ENCODE measurements at regions not wholly inside any gene's neighbourhood (a gene's known extent, or its start where the extent isn't known, plus 50 kb on each side); places are given as distances from the start of the nearest gene placed in this dataset.
"Not testable (repeated sequence)": the region's sequence is repeated elsewhere in the genome, so short reads cannot be mapped to it uniquely, and the experiment has no call there.

DNA sequence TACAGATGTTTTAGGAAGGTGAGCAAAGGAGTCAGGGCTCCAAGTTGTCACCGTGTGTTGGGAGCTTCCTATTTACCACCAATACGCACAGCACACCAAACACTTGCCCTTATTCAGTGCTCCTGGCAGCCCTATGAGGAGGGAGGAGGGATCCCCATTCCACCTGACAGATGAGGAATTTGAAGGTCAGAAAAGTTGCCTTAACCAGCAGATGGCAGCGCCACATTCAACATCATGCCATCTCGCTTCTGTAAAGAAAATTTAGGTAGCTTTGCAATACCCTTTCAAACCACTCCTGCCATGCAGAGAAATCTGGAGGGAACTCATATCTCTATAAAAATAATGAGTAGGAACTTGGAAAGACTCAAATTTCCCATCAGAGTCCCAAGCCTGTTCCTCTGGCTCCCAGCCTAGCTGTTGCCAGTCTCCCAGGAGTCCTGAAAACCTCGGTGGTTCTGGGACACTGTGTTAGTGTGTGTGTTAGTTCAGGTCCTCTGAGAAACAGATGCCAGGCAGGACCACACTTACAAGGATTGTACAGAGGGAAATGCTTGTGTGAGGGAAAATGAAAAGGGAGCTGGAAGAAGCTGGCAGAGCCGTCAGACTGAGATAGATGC is 410.5 kb downstream of the MED13L start:
- TF ChIP-seq, protein P1, sequence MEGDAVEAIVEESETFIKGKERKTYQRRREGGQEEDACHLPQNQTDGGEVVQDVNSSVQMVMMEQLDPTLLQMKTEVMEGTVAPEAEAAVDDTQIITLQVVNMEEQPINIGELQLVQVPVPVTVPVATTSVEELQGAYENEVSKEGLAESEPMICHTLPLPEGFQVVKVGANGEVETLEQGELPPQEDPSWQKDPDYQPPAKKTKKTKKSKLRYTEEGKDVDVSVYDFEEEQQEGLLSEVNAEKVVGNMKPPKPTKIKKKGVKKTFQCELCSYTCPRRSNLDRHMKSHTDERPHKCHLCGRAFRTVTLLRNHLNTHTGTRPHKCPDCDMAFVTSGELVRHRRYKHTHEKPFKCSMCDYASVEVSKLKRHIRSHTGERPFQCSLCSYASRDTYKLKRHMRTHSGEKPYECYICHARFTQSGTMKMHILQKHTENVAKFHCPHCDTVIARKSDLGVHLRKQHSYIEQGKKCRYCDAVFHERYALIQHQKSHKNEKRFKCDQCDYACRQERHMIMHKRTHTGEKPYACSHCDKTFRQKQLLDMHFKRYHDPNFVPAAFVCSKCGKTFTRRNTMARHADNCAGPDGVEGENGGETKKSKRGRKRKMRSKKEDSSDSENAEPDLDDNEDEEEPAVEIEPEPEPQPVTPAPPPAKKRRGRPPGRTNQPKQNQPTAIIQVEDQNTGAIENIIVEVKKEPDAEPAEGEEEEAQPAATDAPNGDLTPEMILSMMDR (IDR thresholded peaks at IDR 0.05; ENCODE audit: extremely low read depth, insufficient read depth, missing control alignments): peak; percentile 7
- DNase-seq (ENCODE audit: low spot score): no peak
- in situ Hi-C loops (cut with MboI; ENCODE audit: low pct_unique_long_range_greater_than_20kb, low sequenced_read_pairs, unreplicated experiment): no loop called here

DNA sequence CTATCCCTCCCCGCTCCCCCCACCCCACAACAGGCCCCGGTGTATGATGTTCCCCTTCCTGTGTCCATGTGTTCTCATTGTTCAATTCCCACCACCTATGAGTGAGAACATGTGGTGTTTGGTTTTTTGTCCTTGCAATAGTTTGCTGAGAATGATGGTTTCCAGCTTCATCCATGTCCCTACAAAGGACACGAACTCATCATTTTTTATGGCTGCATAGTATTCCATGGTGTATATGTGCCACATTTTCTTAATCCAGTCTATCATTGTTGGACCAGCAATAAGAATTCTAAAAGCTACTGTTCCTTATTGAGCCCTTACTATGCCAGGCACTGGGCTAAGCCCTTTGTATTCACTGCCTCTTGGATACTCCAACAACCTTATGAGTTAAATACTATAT is 411.2 kb downstream of the MED13L start:
- DNase-seq (ENCODE audit: low spot score); in situ Hi-C loops (cut with MboI; ENCODE audit: low pct_unique_long_range_greater_than_20kb, low sequenced_read_pairs, unreplicated experiment): not testable (repeated sequence)

DNA sequence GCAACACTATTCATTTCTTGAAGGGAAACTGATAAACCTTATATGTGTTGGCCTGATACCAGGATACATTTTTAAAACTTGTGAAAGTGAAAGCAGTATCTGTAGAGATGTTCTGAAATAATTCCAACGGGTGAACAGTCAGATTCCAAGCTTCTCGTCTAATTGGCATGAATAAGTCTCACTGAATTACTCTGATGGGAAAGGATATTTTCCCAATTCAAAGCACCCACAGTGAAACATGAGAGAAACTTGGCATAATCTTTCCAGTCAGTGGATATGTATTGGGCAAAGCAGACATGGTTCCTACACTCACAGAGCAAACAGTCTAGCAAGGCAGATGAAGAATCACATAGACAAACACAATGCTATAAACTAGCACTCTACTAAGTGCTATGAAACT is 413.1 kb downstream of the MED13L start:
- TF ChIP-seq, protein P1 (IDR thresholded peaks at IDR 0.05; ENCODE audit: extremely low read depth, insufficient read depth, missing control alignments): no peak
- in situ Hi-C loops (cut with MboI; ENCODE audit: low pct_unique_long_range_greater_than_20kb, low sequenced_read_pairs, unreplicated experiment): no loop called here
- no peak for DNase-seq (ENCODE audit: low spot score)

DNA sequence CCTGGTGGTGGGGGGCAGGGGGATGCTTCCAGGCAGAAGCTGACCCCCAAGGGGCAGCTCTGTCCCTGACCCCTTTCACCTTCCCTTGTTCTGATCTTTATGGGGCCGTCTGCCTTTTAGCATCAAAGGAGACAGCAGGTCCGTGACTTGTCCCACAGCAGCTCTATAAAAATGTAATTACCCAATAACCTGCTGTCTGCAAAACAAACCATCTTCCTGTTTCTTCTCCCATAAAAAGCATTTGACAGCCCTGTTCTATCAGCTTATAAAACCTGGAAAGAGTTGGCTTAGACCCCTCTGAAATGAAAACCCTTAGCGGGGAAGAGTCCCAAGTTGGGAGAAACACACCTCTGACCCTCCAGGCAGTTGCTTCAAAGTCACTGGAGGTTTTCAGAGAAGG is 416.9 kb downstream of the MED13L start:
- no peak for DNase-seq (ENCODE audit: low spot score)
- TF ChIP-seq, protein P1 (IDR thresholded peaks at IDR 0.05; ENCODE audit: extremely low read depth, insufficient read depth, missing control alignments): no peak
- in situ Hi-C loops (cut with MboI; ENCODE audit: low pct_unique_long_range_greater_than_20kb, low sequenced_read_pairs, unreplicated experiment): no loop called here

DNA sequence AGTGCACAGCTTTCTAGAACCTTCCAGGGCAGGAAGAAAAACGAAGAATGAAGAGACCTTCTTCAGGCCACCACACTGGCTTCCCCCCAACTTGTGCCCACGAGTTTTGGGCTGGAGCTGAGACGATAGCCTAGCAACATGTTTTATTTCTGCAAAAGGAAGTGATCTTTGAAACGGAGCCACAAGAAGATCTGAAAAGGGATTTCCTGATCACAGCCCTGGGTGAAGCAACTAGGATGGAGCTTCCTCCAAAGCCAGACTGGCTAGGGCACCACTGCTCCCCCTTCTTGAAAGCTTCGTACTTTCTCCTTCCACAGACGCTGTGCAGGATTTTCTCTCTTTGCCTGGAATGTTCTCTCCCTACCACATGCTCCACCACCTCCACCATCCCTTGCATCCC is 418.3 kb downstream of the MED13L start:
- in situ Hi-C loops (cut with MboI; ENCODE audit: low pct_unique_long_range_greater_than_20kb, low sequenced_read_pairs, unreplicated experiment): no loop called here
- TF ChIP-seq, protein P1 (IDR thresholded peaks at IDR 0.05; ENCODE audit: extremely low read depth, insufficient read depth, missing control alignments): no peak
- no peak for DNase-seq (ENCODE audit: low spot score)

DNA sequence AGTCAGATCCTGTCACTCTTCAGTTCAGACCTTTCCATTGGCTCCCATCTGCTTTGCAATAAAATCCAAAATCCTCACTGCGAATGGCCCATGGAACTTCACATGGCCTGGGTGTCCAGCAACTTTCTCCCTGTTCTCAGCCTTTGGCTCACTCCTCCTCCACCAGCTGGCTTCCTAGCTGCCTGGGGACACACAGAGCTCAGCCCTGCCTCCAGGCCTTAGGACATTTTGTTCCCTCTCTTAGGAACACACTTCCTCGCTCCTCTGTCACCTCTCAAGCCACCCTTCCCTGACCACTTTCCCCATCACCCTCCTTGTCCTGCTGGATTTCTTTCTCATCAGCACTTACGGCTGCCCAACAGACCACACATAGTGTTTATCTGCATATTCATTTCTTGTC is 419.6 kb downstream of the MED13L start:
- no peak for DNase-seq (ENCODE audit: low spot score)
- in situ Hi-C loops (cut with MboI; ENCODE audit: low pct_unique_long_range_greater_than_20kb, low sequenced_read_pairs, unreplicated experiment): no loop called here
- TF ChIP-seq, protein P1 (IDR thresholded peaks at IDR 0.05; ENCODE audit: extremely low read depth, insufficient read depth, missing control alignments): no peak

DNA sequence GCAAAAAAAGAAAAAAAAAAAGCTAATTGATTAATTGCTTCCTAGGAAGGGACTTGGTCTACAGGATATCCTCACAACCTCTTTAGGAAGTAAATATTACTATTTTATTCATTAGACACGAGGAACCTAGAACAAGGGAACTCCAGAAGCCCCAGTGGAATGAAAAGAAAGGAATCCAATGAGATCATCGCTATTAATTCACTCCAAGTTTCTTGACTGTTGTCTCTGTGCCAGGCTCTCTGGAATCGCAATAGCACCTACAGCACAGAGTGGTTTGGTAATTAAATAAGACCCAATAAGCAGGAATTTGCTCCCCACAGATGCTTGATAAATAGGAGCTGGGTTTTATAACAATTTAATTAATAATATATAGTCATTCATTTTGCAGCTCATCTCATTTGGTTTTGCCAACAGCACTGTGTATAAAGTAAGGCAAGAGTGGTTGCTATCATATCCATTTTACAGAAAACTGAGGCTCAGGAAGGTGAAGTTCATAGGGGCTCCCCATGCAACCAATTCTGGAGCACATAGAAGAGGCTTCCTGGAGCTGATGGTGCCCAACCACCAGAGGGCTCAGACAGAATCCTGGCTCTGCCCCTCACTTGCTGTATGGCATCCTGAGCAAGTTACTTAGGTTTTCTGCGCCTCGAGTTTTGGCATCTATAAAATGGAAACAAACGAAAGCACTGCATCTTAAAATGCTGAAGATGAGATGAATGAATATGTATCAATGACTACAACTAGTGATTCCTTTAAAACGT is 420.2 kb downstream of the MED13L start:
- no peak for DNase-seq (ENCODE audit: low spot score)
- TF ChIP-seq, protein P1 (IDR thresholded peaks at IDR 0.05; ENCODE audit: extremely low read depth, insufficient read depth, missing control alignments): no peak
- in situ Hi-C loops (cut with MboI; ENCODE audit: low pct_unique_long_range_greater_than_20kb, low sequenced_read_pairs, unreplicated experiment): no loop called here

Measured in GM13977 (cell line).